ENCODE measurements at regions not wholly inside any gene's neighbourhood (a gene's known extent, or its start where the extent isn't known, plus 50 kb on each side); places are given as distances from the start of the nearest gene placed in this dataset.
A peak's percentile ranks its signal among the peaks of the same experiment; 100 is the strongest.
"Not testable (repeated sequence)": the region's sequence is repeated elsewhere in the genome, so short reads cannot be mapped to it uniquely, and the experiment has no call there.

DNA sequence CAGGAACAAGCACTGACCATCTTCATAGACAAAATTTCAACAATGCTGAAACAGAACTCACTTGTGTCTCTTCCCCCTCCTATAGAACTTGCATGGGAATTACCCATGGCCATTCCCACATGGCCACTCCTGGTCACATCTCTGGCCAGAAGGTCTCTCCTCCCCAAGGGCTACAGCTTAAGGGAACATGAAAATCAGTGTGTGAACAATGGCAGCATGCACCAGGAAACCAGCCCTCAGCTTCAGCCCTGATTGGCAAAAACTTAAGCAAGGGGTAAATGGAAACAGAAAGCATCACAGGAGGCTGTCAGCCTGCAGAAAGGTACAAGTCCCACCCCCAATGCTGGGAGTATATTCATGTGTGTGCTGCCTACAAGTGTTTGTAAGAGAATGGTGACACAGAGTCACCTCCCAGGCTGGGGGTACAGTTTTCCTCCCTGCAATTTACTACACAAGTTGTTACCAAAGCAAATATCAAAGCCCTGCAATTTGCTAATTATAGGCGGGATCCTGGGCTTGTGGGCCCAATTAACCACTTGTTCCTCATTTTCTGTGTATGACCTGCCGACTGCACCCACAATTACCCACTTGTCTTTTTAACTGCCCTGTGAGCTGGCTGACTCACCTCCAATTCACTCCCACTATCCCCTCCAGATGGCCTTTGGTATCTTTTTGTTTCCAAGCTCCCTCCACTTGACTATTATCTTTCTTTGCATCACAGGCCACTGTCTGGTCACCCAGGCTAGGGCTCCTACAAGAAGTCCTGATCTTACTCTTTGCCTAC, 84.4 kb upstream of the HES1 start:
- DNase-seq, result no peak

DNA sequence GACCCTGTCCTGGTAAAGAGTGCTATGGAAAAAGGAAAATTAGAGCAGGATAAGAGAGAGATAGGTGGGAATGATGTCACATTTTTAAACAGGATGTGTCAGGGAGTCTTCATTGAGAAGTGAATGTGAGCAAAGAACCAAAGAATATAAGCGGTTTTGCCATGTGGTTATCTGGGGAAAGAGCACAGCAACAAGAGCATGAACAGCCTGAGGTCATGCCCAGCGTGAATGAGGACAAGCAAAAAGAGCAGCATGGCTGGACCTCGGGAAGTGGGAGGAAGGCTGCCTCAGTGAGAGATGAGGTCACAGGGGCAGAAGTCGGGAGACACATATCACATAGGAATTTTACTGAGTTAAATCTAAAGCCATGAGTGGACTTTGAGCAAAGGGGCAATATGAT, 82.8 kb upstream of the HES1 start:
- DNase-seq, result no peak

DNA sequence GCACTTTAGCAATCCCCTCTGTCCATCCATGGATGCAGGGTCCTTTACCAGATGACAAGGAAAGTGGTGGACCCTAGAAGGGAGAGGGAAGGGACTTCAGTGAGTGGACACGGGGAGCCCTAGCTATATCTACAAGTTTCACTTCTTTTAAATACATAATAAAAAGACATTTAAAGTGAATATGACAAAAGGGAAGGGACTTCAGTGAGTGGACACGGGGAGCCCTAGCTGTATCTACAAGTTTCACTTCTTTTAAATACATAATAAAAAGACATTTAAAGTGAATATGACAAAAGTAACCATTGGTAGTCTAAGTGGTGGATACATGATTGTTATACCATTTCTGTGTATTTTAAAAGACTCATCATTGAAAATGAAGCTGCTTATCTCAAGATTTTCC, 81.9 kb upstream of the HES1 start:
- no peak for DNase-seq

GRCh38 chr3:194054540-194054939, 81.4 kb upstream of the HES1 start:
- DNase-seq, result no peak

GRCh38 chr3:194054961-194055360, 81.0 kb upstream of the HES1 start:
- no peak for DNase-seq

DNA sequence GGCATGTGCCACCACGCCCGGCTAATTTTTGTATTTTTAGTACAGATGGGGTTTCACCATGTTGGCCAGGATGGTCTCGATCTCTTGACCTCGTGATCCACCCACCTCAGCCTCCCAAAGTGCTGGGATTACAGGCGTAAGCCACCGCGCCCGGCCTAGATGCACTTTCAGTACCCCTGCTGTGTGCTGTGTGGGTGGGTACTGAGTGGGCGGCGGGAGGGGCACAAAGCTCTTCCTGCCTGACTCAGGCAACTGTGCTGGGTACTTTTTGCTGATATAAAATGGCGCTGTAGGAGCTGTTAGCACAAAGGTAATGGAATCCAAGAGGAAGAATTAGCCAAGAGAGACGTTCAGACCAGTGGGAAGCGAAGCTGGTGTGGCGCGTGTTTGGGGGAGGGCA, 79.6 kb upstream of the HES1 start:
- DNase-seq, result not testable (repeated sequence)

DNA sequence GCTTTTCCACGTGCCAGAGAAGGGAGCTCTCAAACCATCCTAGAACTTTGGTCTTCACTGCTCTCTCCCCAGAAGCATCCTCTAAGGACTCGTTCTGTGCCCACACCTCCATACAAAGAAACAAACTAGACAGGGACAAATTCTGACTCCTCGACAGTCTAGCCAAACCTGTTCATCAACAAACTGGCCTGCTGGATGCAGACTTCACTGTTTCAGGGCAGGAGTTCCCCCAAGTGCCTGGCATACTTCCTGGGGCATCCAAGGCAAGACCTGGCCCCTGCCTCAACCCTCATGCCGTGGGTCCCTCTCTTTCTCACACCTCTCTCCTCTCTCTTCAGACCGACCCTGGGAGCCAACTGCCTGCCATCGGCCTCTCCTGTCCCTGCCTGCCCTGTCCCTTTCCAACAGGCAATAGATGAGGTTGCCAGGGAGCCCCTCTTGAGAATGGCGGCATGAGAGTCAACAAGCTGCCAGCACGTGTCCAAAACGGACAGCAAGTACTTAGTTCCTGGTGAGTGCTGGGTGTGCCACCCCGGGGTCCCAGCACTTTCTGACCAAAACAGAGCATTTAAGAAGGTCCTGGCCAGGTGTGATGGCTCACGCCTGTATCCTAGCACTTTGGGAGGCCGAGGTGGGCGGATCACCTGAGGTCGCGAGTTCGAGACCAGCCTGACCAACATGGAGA, 79.1 kb upstream of the HES1 start:
- no peak for DNase-seq

GRCh38 chr3:194057570-194058188, 78.3 kb upstream of the HES1 start:
- DNase-seq, result no peak

GRCh38 chr3:194058189-194058571, 77.8 kb upstream of the HES1 start:
- peak; percentile 29 for DNase-seq

DNA sequence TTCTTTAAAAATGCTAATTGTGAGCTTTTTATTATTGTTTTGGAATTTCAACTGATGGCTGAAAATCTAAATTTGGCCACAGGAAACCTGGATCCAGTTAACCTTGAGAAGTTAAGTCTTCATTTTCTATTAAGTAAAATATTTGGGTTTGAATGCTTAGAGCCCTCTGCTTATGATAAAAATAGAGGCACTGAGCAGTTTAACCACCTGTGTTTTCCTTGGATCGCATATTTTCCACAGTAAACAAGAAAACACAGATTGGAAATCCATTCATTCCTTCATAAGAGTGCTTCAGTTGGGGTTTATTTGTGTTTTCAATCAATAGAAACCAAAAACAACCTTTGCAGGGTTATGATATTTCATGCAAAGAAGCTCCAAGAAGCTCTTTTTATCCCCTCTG, 77.2 kb upstream of the HES1 start:
- DNase-seq, result no peak

DNA sequence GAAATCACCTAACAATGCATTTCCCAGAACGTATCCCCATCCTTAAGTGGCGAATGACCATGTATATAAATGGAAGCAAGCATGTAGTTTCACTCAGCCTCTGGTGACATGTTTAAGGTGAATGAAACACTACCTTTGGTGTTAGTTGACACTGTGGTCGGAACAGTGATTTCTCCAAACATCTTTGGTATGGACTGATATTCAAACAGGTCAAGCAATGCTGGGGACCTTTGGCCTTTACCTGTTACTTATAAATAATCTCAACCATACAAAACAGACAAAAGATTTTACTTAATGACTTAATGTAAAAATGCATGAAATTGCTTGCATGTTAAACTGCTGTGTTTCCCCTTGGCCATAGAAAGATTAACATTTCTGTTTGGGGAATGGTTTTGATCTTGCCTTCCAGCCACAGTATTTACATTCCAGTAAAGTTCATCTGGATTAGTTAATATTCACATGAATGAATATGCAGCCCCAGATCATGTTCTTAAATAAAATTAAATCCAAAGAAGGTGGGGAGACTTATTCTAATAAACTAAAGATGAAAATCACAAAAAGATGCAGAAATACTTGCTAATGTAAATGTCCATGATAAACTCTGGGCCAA, 74.4 kb upstream of the HES1 start:
- no peak for DNase-seq

DNA sequence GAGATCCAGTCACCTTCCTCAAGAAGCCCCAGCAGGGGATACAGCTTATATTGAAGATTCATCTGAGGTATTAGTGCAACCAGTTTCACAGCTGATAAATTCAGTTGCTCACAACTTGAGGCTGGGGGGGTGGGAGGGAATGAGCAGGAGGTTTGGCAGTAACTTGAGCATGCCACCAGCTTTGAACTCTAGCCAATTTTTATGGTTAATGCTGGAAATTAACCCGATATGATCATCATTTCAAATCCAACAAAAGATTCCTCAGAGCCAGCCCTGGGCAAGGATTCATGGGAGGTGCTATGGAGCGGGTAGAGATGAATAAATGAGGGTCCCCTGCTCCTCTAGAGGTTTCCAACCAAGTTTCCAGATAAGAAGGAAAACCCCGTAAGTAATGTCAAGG, 73.1 kb upstream of the HES1 start:
- DNase-seq, result no peak

- DNase-seq, result no peak
These were observed 71.3 kb upstream of the HES1 start for GRCh38 chr3:194064380-194065332.

DNA sequence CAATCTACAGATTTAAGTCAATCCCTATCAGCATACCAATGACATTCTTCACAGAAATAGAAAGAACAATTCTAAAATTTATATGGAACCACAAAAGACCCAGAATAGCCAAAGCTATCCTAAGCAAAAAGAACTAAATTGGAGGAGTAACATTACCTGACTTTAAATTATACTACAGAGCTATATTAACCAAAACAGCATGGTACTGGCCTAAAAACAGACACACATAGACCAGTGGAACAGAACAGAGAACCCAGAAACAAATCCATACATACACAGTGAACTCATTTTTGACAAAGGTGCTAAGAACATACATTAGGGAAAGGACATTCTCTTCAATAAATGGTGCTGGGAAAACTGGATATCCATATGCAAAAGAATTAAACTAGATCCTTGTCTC, 68.6 kb upstream of the HES1 start:
- DNase-seq, result not testable (repeated sequence)

GRCh38 chr3:194067949-194068362, 68.0 kb upstream of the HES1 start:
- no peak for DNase-seq

- DNase-seq, result no peak
These were observed 66.3 kb upstream of the HES1 start for GRCh38 chr3:194069421-194070219.

GRCh38 chr3:194070220-194070633, 65.7 kb upstream of the HES1 start:
- no peak for DNase-seq

GRCh38 chr3:194070634-194071409, 65.1 kb upstream of the HES1 start:
- DNase-seq, result peak; percentile 73

DNA sequence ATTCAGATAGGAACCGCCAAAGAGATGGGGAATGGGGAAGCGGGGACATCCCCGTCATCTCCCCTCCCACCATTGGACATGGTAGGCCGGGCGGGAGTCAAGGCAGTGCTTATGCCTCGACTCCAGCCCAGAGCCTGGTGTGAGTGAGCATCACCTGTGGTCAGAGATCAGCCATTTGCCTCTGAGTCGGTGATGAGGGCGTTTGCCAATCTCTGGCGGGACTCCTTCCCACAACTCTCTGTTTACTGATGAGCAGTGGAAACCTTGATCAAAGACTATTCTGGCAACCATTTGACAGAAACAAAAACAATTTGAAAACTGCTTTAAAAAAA, 63.9 kb upstream of the HES1 start:
- no peak for DNase-seq

DNA sequence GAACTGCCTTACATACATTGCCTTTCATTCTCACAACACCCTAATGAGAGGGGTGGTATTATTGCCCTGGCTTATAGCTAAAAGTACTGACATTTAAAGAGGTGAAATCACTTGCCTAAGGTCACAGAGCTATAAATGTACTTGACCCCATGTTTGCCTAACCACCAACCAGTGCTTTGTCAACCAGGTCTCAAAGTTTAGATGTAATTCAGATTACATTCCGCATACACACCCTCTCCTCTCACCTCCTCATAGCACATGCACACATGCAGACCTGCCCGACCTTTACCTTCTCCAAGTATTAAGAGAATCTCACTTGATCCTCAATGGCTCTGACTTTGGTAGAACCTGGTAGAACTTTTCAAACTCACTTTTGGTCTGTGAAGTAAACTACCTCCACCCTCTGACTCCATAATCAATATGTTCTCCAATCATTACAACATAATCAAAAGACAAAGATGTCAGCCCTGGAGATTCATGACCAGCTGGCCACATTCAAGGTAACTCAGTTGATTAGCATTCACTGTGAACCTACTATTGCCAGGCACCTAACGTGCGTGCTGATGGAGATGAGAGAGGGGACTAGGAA, 63.2 kb upstream of the HES1 start:
- no peak for DNase-seq

- DNase-seq, result no peak
These were observed 62.0 kb upstream of the HES1 start for GRCh38 chr3:194073926-194074325.

Data from NCI-H2029 (cell line).